HepG2 (cell line): ENCODE measurements at regions not wholly inside any gene's neighbourhood (a gene's known extent, or its start where the extent isn't known, plus 50 kb on each side); places are given as distances from the start of the nearest gene placed in this dataset.

ENCODE experiments used
- JUND ChIP-seq: sonication (generic); formaldehyde crosslinking; IDR thresholded peaks from 2 replicates; pipeline ENCODE4 v1.8.0; 2022; ENCODE audit warnings: mild to moderate bottlenecking, missing genetic modification reagents
- KAT2B ChIP-seq: fragments of 150-350 bp; IDR thresholded peaks from 2 replicates; pipeline ENCODE4 v1.6.1; 2014; ENCODE audit warnings: low read depth, low read length, borderline replicate concordance
- LCORL ChIP-seq, 2 experiments: fragments of 450-650 bp in 1 of 2; sonication (generic) in 1 of 2; formaldehyde crosslinking in 1 of 2; IDR thresholded peaks; 2 replicates each; pipeline versions ENCODE4 v1.5.0 to v1.6.1; 2017 to 2020; ENCODE audit warnings: antibody characterized with exemption in 1 of 2, missing genetic modification reagents in 1 of 2
- POLR2AphosphoS5 ChIP-seq: IDR thresholded peaks from 2 replicates; pipeline ENCODE4 v1.6.1; 2012; ENCODE audit warnings: low read depth, low read length
- PRMT3 ChIP-seq: sonication (generic); formaldehyde crosslinking; IDR thresholded peaks from 2 replicates; pipeline ENCODE4 v1.8.1; 2022; ENCODE audit warnings: low read depth, mild to moderate bottlenecking, moderate library complexity, missing genetic modification reagents, borderline replicate concordance
- U2AF1 ChIP-seq: fragments of 200-400 bp; formaldehyde crosslinking; optimal IDR thresholded peaks from 2 replicates; pipeline ENCODE3; 2017; ENCODE audit warnings: mild to moderate bottlenecking, low read depth, low read length
- ZNF296 ChIP-seq: sonication (generic); formaldehyde crosslinking; conservative IDR thresholded peaks from 2 replicates; pipeline ENCODE4 v1.5.0; 2020; ENCODE audit warnings: mild to moderate bottlenecking, missing genetic modification reagents
- TF ChIP-seq, protein P1 (sequence below), 2 experiments: sonication (generic) in 1 of 2; formaldehyde crosslinking in 1 of 2; IDR thresholded peaks; 2 replicates each; pipeline versions ENCODE4 v1.5.1 to v1.6.1; 2011 to 2020; ENCODE audit warnings: borderline replicate concordance in 1 of 2, low read depth in 1 of 2, low read length in 1 of 2, mild to moderate bottlenecking in 1 of 2, missing genetic modification reagents in 1 of 2, moderate library complexity in 1 of 2
- TF ChIP-seq, protein P2 (sequence below): sonication (generic); formaldehyde crosslinking; IDR thresholded peaks from 2 replicates; pipeline ENCODE4 v1.8.1; 2022; ENCODE audit warnings: low read depth, mild to moderate bottlenecking, missing genetic modification reagents
- TF ChIP-seq, protein P3 (sequence below): sonication (generic); formaldehyde crosslinking; IDR thresholded peaks from 2 replicates; pipeline ENCODE4 v1.5.0; 2020; ENCODE audit warnings: mild to moderate bottlenecking, missing genetic modification reagents, moderate library complexity
- TF ChIP-seq, protein P4 (sequence below): sonication (generic); formaldehyde crosslinking; IDR thresholded peaks from 2 replicates; pipeline ENCODE4 v1.5.0; 2020; ENCODE audit warnings: missing genetic modification reagents

DNA sequence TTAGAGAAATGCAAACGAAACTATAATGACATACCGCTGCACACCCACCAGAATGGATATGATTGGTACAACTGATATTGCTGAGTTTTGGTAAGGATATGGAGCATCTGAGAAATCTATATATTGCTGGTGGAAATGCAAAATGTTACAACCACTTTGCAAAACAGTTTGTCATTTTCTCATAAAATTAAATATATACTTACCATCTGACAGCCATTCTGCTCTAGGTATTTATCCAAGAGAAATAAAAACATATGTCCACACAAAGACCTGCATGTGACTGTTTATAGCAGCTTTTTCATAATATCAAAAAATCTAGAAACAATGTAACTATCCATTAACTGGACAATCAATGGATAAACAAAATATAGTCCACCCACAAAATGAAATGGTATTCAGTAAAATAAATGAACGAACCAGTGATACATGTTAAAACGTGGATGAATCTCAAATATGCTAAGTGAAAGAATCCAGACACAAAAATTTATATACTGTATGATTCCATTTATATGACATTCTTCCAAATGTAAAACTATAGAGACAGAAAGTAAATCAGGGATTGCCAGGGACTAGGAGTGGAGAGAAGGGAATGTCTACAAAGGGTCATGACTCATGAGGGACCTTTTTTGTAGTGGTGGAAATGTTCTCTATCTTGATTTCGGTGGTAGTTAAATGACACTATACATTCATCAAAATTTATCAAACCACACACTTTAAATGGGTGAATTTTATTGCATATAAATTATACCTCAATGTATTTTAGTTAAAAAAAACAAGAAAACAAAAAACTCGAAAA is 312.0 kb upstream of the GLI3 start:
- no peak for TF ChIP-seq U2AF1
- TF ChIP-seq, protein P1, sequence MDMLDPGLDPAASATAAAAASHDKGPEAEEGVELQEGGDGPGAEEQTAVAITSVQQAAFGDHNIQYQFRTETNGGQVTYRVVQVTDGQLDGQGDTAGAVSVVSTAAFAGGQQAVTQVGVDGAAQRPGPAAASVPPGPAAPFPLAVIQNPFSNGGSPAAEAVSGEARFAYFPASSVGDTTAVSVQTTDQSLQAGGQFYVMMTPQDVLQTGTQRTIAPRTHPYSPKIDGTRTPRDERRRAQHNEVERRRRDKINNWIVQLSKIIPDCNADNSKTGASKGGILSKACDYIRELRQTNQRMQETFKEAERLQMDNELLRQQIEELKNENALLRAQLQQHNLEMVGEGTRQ (IDR thresholded peaks at IDR 0.05; ENCODE audit: low read depth, low read length), result no peak
- TF ChIP-seq, protein P1 (CRISPR knock-in tag; IDR thresholded peaks at IDR 0.05; ENCODE audit: borderline replicate concordance), result no peak
- no peak for TF ChIP-seq LCORL (IDR thresholded peaks at IDR 0.05)
- TF ChIP-seq LCORL (CRISPR knock-in tag; IDR thresholded peaks at IDR 0.05), result no peak
- TF ChIP-seq, protein P2, sequence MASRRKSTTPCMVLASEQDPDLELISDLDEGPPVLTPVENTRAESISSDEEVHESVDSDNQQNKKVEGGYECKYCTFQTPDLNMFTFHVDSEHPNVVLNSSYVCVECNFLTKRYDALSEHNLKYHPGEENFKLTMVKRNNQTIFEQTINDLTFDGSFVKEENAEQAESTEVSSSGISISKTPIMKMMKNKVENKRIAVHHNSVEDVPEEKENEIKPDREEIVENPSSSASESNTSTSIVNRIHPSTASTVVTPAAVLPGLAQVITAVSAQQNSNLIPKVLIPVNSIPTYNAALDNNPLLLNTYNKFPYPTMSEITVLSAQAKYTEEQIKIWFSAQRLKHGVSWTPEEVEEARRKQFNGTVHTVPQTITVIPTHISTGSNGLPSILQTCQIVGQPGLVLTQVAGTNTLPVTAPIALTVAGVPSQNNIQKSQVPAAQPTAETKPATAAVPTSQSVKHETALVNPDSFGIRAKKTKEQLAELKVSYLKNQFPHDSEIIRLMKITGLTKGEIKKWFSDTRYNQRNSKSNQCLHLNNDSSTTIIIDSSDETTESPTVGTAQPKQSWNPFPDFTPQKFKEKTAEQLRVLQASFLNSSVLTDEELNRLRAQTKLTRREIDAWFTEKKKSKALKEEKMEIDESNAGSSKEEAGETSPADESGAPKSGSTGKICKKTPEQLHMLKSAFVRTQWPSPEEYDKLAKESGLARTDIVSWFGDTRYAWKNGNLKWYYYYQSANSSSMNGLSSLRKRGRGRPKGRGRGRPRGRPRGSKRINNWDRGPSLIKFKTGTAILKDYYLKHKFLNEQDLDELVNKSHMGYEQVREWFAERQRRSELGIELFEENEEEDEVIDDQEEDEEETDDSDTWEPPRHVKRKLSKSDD, result no peak
- no peak for TF ChIP-seq ZNF296 (CRISPR knock-in tag)
- TF ChIP-seq POLR2AphosphoS5, result no peak
- TF ChIP-seq PRMT3 (CRISPR knock-in tag), result no peak
- TF ChIP-seq, protein P3, sequence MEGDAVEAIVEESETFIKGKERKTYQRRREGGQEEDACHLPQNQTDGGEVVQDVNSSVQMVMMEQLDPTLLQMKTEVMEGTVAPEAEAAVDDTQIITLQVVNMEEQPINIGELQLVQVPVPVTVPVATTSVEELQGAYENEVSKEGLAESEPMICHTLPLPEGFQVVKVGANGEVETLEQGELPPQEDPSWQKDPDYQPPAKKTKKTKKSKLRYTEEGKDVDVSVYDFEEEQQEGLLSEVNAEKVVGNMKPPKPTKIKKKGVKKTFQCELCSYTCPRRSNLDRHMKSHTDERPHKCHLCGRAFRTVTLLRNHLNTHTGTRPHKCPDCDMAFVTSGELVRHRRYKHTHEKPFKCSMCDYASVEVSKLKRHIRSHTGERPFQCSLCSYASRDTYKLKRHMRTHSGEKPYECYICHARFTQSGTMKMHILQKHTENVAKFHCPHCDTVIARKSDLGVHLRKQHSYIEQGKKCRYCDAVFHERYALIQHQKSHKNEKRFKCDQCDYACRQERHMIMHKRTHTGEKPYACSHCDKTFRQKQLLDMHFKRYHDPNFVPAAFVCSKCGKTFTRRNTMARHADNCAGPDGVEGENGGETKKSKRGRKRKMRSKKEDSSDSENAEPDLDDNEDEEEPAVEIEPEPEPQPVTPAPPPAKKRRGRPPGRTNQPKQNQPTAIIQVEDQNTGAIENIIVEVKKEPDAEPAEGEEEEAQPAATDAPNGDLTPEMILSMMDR (CRISPR knock-in tag), result no peak
- TF ChIP-seq, protein P4, sequence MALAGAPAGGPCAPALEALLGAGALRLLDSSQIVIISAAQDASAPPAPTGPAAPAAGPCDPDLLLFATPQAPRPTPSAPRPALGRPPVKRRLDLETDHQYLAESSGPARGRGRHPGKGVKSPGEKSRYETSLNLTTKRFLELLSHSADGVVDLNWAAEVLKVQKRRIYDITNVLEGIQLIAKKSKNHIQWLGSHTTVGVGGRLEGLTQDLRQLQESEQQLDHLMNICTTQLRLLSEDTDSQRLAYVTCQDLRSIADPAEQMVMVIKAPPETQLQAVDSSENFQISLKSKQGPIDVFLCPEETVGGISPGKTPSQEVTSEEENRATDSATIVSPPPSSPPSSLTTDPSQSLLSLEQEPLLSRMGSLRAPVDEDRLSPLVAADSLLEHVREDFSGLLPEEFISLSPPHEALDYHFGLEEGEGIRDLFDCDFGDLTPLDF, result no peak
- TF ChIP-seq JUND (CRISPR knock-in tag), result no peak
- no peak for TF ChIP-seq KAT2B
